Tibial artery (tissue), 4 donors: ENCODE measurements at regions not wholly inside any gene's neighbourhood (a gene's known extent, or its start where the extent isn't known, plus 50 kb on each side); places are given as distances from the start of the nearest gene placed in this dataset.

Source experiments
- DNase-seq, 2 donors: peaks; one replicate each; pipeline ENCODE4 v3.0.0-alpha.2; 2019
- H3K27ac ChIP-seq, 2 donors: fragments of 200-600 bp; sonication (generic) in 1 of 2; 1 replicate in 1 of 2; 2 replicates in 1 of 2; pipeline ENCODE4 v1.5.1; 2018 to 2019; ENCODE audit warnings: mild to moderate bottlenecking in 1 of 2
- H3K27me3 ChIP-seq, 2 donors: fragments of 200-600 bp; sonication (generic) in 1 of 2; one replicate each; pipeline versions ENCODE4 v1.5.1 to v1.6.0; 2016 to 2019
- H3K36me3 ChIP-seq, 3 donors: fragments of 200-600 bp; sonication (generic) in 2 of 3; one replicate each; pipeline ENCODE4 v1.5.1; 2016 to 2019; ENCODE audit warnings: mild to moderate bottlenecking in 2 of 3
- H3K4me1 ChIP-seq, 4 donors: fragments of 200-600 bp; sonication (generic) in 2 of 4; 1 replicate in 3 of 4; 2 replicates in 1 of 4; pipeline ENCODE4 v1.5.1; 2016 to 2019
- H3K4me3 ChIP-seq, 2 donors: fragments of 200-600 bp; sonication (generic) in 1 of 2; 1 replicate in 1 of 2; 2 replicates in 1 of 2; pipeline ENCODE4 v1.5.1; 2018 to 2019; ENCODE audit warnings: mild to moderate bottlenecking in 2 of 2
- H3K9me3 ChIP-seq, 3 donors: fragments of 200-600 bp; sonication (generic) in 1 of 3; one replicate each; pipeline ENCODE4 v1.5.1; 2016 to 2019
- CTCF ChIP-seq, 2 experiments: fragments of 200-600 bp in 1 of 2; fragments of 450-650 bp in 1 of 2; IDR thresholded peaks; one replicate each; pipeline ENCODE4 v1.5.1; 2017 to 2019; ENCODE audit warnings: antibody characterized with exemption in 2 of 2, mild to moderate bottlenecking in 1 of 2, moderate library complexity in 1 of 2
- intact Hi-C: fragments of 100-400 bp; cut with DNase I; formaldehyde crosslinking; loops from one replicate; pipeline ENCODE4 v1.15.0; 2023; ENCODE audit warnings: low total_unique reads

GRCh38 chr12:124689631-124690030 lies 122.2 kb upstream of the NCOR2 start:
- no peaks in the 10 kb centered on the region for H3K27me3 ChIP-seq
- H3K4me1 ChIP-seq, result peaks cover 0 to 28% (median 25%) of the 10 kb centered on the region in 4 donors
- TF ChIP-seq CTCF (IDR thresholded peaks at IDR 0.05), result no peak
- no peak overlapping the region for H3K27ac ChIP-seq
- intact Hi-C loops, result no loop called here
- no peak overlapping the region for H3K4me3 ChIP-seq
- DNase-seq, result no peak
- H3K36me3 ChIP-seq, result no peaks in the 10 kb centered on the region
- peaks cover 0 to 12% (median 7%) of the 10 kb centered on the region in 3 donors for H3K9me3 ChIP-seq

- Histone ChIP-seq H3K27me3 (no peaks in the 10 kb centered on the region), H3K9me3 (peaks cover 0 to 12% (median 7%) of the 10 kb centered on the region in 3 donors), H3K27ac (no peak overlapping the region), H3K4me1 (peaks cover 0 to 34% (median 26%) of the 10 kb centered on the region in 4 donors), H3K4me3 (no peak overlapping the region), H3K36me3 (no peaks in the 10 kb centered on the region)
- no peak for TF ChIP-seq CTCF (IDR thresholded peaks at IDR 0.05)
- intact Hi-C loops, result no loop called here
- no peak for DNase-seq
Measured at GRCh38 chr12:124688356-124688992, 121.1 kb upstream of the NCOR2 start.

DNA sequence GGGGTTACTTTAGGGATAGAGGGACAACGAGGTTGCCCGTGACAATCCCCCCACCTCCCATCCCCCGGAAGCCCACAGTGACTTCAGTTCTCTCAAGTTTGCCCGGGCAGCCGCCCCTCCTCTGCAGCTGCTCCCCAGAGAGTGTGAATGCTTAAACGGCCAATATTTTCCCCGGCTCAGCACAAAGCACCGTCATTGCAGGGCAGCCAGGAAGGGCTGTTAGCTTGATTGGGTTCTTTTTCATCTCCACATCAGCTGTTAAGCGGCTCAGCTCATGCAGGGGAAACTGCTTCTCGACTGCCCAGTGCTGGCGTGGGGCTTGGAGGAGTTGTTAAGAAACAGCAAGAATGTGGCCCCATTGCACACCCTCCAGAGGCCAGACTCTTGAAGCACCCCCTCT lies 120.5 kb upstream of the NCOR2 start:
- intact Hi-C loops, result no loop called here
- H3K27ac ChIP-seq, result peak overlapping the region; percentile 5 to 38
- H3K4me1 ChIP-seq, result peaks cover 0 to 34% (median 28%) of the 10 kb centered on the region in 4 donors
- no peak for DNase-seq
- no peak for TF ChIP-seq CTCF (IDR thresholded peaks at IDR 0.05)
- no peaks in the 10 kb centered on the region for H3K36me3 ChIP-seq
- peaks cover 0 to 12% (median 7%) of the 10 kb centered on the region in 3 donors for H3K9me3 ChIP-seq
- no peaks in the 10 kb centered on the region for H3K27me3 ChIP-seq
- H3K4me3 ChIP-seq, result no peak overlapping the region

DNA sequence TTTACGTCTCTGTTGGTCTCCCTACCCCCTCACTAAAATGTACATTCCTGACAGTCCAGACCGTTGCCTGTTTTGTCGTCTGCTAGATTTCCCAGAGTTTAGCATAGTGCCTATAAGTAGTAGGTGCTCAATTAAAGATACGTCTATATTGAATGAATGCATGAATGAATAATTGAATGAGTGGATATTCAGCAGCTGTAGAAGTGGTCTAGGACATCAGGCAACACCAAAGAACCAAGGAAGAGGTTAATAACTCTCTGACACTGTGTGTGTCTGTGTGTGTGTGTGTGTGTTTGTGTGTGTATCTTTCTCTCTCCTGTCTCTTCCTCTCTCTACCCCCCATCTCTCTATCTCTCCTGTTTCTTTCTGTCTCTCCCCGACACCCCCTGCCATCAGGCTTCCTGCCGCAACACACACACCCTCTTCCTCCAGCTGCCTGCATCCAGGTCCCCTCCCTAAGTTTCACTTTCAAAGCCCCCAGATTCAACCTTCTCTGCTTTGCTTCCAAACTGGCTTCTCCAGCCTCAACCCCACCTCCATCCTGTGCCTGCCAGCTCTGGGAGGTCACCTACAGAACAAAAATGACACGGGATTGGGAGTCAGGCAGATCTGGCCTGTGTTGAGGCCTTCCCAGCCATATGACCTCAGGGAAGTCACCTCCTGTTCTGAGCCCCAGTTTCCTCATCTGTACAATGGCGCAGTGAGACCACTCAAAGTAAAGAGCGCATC lies 119.9 kb upstream of the NCOR2 start:
- H3K4me1 ChIP-seq, result peaks cover 0 to 39% (median 31%) of the 10 kb centered on the region in 4 donors
- H3K9me3 ChIP-seq, result peaks cover 0 to 7% (median 5%) of the 10 kb centered on the region in 3 donors
- H3K36me3 ChIP-seq, result no peaks in the 10 kb centered on the region
- no peaks in the 10 kb centered on the region for H3K27me3 ChIP-seq
- peak overlapping the region; percentile 5 to 38 for H3K27ac ChIP-seq
- H3K4me3 ChIP-seq, result no peak overlapping the region
- no peak for TF ChIP-seq CTCF (IDR thresholded peaks at IDR 0.05)
- intact Hi-C loops, result no loop called here
- DNase-seq, result no peak

DNA sequence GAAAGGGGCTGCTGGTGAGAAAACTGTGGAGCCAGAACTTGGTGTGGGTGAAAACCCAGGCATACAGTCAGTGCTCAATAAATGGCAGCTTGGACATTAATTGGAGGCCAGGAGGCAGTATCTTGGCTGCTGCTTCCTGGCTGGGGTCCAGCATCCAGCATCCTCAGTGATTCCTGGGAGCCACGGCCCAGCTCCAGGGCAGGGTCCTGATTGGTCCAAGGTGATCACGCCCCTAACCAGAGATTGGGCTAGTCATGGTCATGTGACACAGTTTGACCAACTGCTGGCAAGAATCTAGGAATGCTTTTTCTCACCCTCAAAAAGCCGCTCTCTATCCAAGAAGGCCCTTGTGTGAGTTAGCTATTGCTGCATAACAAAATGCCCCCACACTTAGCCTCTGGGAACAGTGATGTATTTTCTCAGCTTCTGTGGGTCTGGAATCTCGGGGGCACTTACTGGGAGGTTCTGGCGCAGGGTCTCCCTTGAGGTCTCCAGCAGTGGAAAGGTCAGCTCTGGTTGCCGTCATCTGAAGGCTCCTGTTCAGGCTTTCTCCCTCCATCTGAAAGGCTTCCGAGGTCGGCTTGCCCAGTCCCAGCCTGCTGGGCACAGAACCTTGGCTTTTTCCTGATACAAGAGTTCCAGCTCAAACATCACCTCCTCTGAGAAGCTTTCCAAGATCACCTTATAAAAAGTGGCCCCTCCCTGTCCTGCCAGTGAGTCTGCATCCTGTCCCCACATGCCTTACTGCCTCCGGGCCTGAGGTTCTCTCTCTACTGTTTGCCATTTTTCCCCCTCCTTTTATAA lies 119.2 kb upstream of the NCOR2 start:
- no peak overlapping the region for H3K4me3 ChIP-seq
- no peaks in the 10 kb centered on the region for H3K27me3 ChIP-seq
- H3K9me3 ChIP-seq, result no peaks in the 10 kb centered on the region
- no peak for DNase-seq
- H3K27ac ChIP-seq, result no peak overlapping the region
- no peak for TF ChIP-seq CTCF (IDR thresholded peaks at IDR 0.05)
- H3K36me3 ChIP-seq, result no peaks in the 10 kb centered on the region
- peaks cover 0 to 46% (median 38%) of the 10 kb centered on the region in 4 donors for H3K4me1 ChIP-seq
- intact Hi-C loops, result no loop called here
